ENCODE measurements at regions not wholly inside any gene's neighbourhood (a gene's known extent, or its start where the extent isn't known, plus 50 kb on each side); places are given as distances from the start of the nearest gene placed in this dataset.

GRCh38 chr4:175929441-175929840 is 117.4 kb upstream of the GPM6A start:
- no peaks in the 10 kb centered on the region for H4K20me1 ChIP-seq (ENCODE audit: insufficient read depth, low read length)
- no peak overlapping the region for H3K4me2 ChIP-seq (ENCODE audit: insufficient read depth, low read length)
- no peaks in the 10 kb centered on the region for H3K36me3 ChIP-seq (ENCODE audit: insufficient read depth, low read length)
- DNase-seq = no peak
- H2AFZ ChIP-seq (ENCODE audit: low read depth, low read length) = no peak overlapping the region
- H3K79me2 ChIP-seq (ENCODE audit: insufficient read depth, low read length) = no peaks in the 10 kb centered on the region
- no peaks in the 10 kb centered on the region for H3K9me3 ChIP-seq (ENCODE audit: insufficient read depth, low read length, severe bottlenecking)
- ATAC-seq (ENCODE audit: insufficient read depth, low read depth) = no peak
- no peak overlapping the region for H3K9ac ChIP-seq (ENCODE audit: low read depth, low read length)
- H3K4me3 ChIP-seq (ENCODE audit: low read depth in 1 of 2, low read length in 2 of 2) = no peak overlapping the region
- TF ChIP-seq EZH2 (IDR thresholded peaks at IDR 0.05; ENCODE audit: borderline replicate concordance, low read depth, low read length, severe bottlenecking) = no peak
- TF ChIP-seq CTCF (IDR thresholded peaks at IDR 0.05; ENCODE audit: borderline replicate concordance, extremely low read depth, low read length, poor library complexity, severe bottlenecking) = no peak
- no peaks in the 10 kb centered on the region for H3K4me1 ChIP-seq (ENCODE audit: insufficient read depth, low read length)
- H3K27ac ChIP-seq (ENCODE audit: low read length) = no peak overlapping the region
- H3K27me3 ChIP-seq (ENCODE audit: insufficient read depth, low read length, poor library complexity) = no peaks in the 10 kb centered on the region

- Histone ChIP-seq H3K79me2 (ENCODE audit: insufficient read depth, low read length) (no peaks in the 10 kb centered on the region), H4K20me1 (ENCODE audit: insufficient read depth, low read length) (no peaks in the 10 kb centered on the region), H3K4me1 (ENCODE audit: insufficient read depth, low read length) (no peaks in the 10 kb centered on the region), H3K27ac (ENCODE audit: low read length) (no peak overlapping the region), H3K4me3 (ENCODE audit: low read depth in 1 of 2, low read length in 2 of 2) (no peak overlapping the region), H3K27me3 (ENCODE audit: insufficient read depth, low read length, poor library complexity) (no peaks in the 10 kb centered on the region), H3K4me2 (ENCODE audit: insufficient read depth, low read length) (no peak overlapping the region), H3K9ac (ENCODE audit: low read depth, low read length) (no peak overlapping the region), H3K9me3 (ENCODE audit: insufficient read depth, low read length, severe bottlenecking) (no peaks in the 10 kb centered on the region), H2AFZ (ENCODE audit: low read depth, low read length) (no peak overlapping the region), H3K36me3 (ENCODE audit: insufficient read depth, low read length) (no peaks in the 10 kb centered on the region)
- TF ChIP-seq CTCF (IDR thresholded peaks at IDR 0.05; ENCODE audit: borderline replicate concordance, extremely low read depth, low read length, poor library complexity, severe bottlenecking) (no peak), EZH2 (IDR thresholded peaks at IDR 0.05; ENCODE audit: borderline replicate concordance, low read depth, low read length, severe bottlenecking) (no peak)
- no peak for DNase-seq
- no peak for ATAC-seq (ENCODE audit: insufficient read depth, low read depth)
These were observed 117.9 kb upstream of the GPM6A start for GRCh38 chr4:175929932-175930331.

GRCh38 chr4:175930471-175930870 is 118.4 kb upstream of the GPM6A start:
- Histone ChIP-seq H3K4me2 (ENCODE audit: insufficient read depth, low read length) (no peak overlapping the region), H2AFZ (ENCODE audit: low read depth, low read length) (no peak overlapping the region), H3K27me3 (ENCODE audit: insufficient read depth, low read length, poor library complexity) (no peaks in the 10 kb centered on the region), H3K9me3 (ENCODE audit: insufficient read depth, low read length, severe bottlenecking) (no peaks in the 10 kb centered on the region), H3K27ac (ENCODE audit: low read length) (no peak overlapping the region), H3K4me1 (ENCODE audit: insufficient read depth, low read length) (no peaks in the 10 kb centered on the region), H3K79me2 (ENCODE audit: insufficient read depth, low read length) (no peaks in the 10 kb centered on the region), H3K36me3 (ENCODE audit: insufficient read depth, low read length) (no peaks in the 10 kb centered on the region), H3K4me3 (ENCODE audit: low read depth in 1 of 2, low read length in 2 of 2) (no peak overlapping the region), H4K20me1 (ENCODE audit: insufficient read depth, low read length) (no peaks in the 10 kb centered on the region), H3K9ac (ENCODE audit: low read depth, low read length) (no peak overlapping the region)
- DNase-seq (no peak), ATAC-seq (ENCODE audit: insufficient read depth, low read depth) (no peak)
- no peak for TF ChIP-seq EZH2 (IDR thresholded peaks at IDR 0.05; ENCODE audit: borderline replicate concordance, low read depth, low read length, severe bottlenecking)
- no peak for TF ChIP-seq CTCF (IDR thresholded peaks at IDR 0.05; ENCODE audit: borderline replicate concordance, extremely low read depth, low read length, poor library complexity, severe bottlenecking)

GRCh38 chr4:175932116-175932515 is 120.1 kb upstream of the GPM6A start:
- DNase-seq (no peak), ATAC-seq (ENCODE audit: insufficient read depth, low read depth) (no peak)
- no peak overlapping the region for H3K27ac ChIP-seq (ENCODE audit: low read length)
- no peak overlapping the region for H2AFZ ChIP-seq (ENCODE audit: low read depth, low read length)
- no peak overlapping the region for H3K4me3 ChIP-seq (ENCODE audit: low read depth in 1 of 2, low read length in 2 of 2)
- no peaks in the 10 kb centered on the region for H3K36me3 ChIP-seq (ENCODE audit: insufficient read depth, low read length)
- no peak overlapping the region for H3K9ac ChIP-seq (ENCODE audit: low read depth, low read length)
- no peaks in the 10 kb centered on the region for H3K79me2 ChIP-seq (ENCODE audit: insufficient read depth, low read length)
- no peaks in the 10 kb centered on the region for H3K9me3 ChIP-seq (ENCODE audit: insufficient read depth, low read length, severe bottlenecking)
- H3K4me1 ChIP-seq (ENCODE audit: insufficient read depth, low read length) = no peaks in the 10 kb centered on the region
- TF ChIP-seq EZH2 (IDR thresholded peaks at IDR 0.05; ENCODE audit: borderline replicate concordance, low read depth, low read length, severe bottlenecking) (no peak), CTCF (IDR thresholded peaks at IDR 0.05; ENCODE audit: borderline replicate concordance, extremely low read depth, low read length, poor library complexity, severe bottlenecking) (no peak)
- H3K4me2 ChIP-seq (ENCODE audit: insufficient read depth, low read length) = no peak overlapping the region
- H3K27me3 ChIP-seq (ENCODE audit: insufficient read depth, low read length, poor library complexity) = no peaks in the 10 kb centered on the region
- H4K20me1 ChIP-seq (ENCODE audit: insufficient read depth, low read length) = no peaks in the 10 kb centered on the region

Data from DND-41 (cell line).